Neural crest cell (in vitro differentiated cells): ENCODE measurements at regions not wholly inside any gene's neighbourhood (a gene's known extent, or its start where the extent isn't known, plus 50 kb on each side); places are given as distances from the start of the nearest gene placed in this dataset.

Source experiments
- DNase-seq: peaks from one replicate; pipeline ENCODE4 v3.0.0; 2021; ENCODE audit warnings: low read depth, mixed read lengths, low spot score
- H3K27ac Mint-ChIP-seq: one replicate; pipeline ENCODE4 v1.8.0; 2021; ENCODE audit warnings: mild to moderate bottlenecking, mixed read lengths; ENCODE audit not compliant: unreplicated experiment
- H3K27me3 Mint-ChIP-seq: 2 replicates; pipeline ENCODE4 v1.8.0; 2021; ENCODE audit warnings: low read depth, mild to moderate bottlenecking, mixed read lengths
- H3K36me3 Mint-ChIP-seq: 2 replicates; pipeline ENCODE4 v1.8.0; 2021; ENCODE audit warnings: low read depth, mild to moderate bottlenecking, mixed read lengths
- H3K4me1 Mint-ChIP-seq: 2 replicates; pipeline ENCODE4 v1.8.0; 2021; ENCODE audit warnings: mixed read lengths
- H3K4me3 Mint-ChIP-seq: one replicate; pipeline ENCODE4 v1.8.0; 2021; ENCODE audit warnings: mild to moderate bottlenecking, mixed read lengths
- H3K9me3 Mint-ChIP-seq: 2 replicates; pipeline ENCODE4 v1.8.0; 2021; ENCODE audit warnings: mixed read lengths
- TF ChIP-seq, protein P1 (sequence below): fragments of 200-600 bp; sonication (generic); conservative IDR thresholded peaks from 2 replicates; pipeline ENCODE4 v1.5.0; 2021; ENCODE audit warnings: antibody characterized with exemption, mild to moderate bottlenecking

- Mint-ChIP-seq H3K27me3 (no peaks in the 10 kb centered on the region), H3K4me1 (no peaks in the 10 kb centered on the region), H3K4me3 (no peak overlapping the region), H3K27ac (no peak overlapping the region), H3K9me3 (peaks cover 10% of the 10 kb centered on the region), H3K36me3 (no peaks in the 10 kb centered on the region)
- no peak for DNase-seq
- TF ChIP-seq, protein P1, sequence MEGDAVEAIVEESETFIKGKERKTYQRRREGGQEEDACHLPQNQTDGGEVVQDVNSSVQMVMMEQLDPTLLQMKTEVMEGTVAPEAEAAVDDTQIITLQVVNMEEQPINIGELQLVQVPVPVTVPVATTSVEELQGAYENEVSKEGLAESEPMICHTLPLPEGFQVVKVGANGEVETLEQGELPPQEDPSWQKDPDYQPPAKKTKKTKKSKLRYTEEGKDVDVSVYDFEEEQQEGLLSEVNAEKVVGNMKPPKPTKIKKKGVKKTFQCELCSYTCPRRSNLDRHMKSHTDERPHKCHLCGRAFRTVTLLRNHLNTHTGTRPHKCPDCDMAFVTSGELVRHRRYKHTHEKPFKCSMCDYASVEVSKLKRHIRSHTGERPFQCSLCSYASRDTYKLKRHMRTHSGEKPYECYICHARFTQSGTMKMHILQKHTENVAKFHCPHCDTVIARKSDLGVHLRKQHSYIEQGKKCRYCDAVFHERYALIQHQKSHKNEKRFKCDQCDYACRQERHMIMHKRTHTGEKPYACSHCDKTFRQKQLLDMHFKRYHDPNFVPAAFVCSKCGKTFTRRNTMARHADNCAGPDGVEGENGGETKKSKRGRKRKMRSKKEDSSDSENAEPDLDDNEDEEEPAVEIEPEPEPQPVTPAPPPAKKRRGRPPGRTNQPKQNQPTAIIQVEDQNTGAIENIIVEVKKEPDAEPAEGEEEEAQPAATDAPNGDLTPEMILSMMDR, result no peak
Observed at GRCh38 chr10:62479523-62479922, 105.4 kb downstream of the ZNF365 start.

GRCh38 chr10:62480196-62480595 lies 106.0 kb downstream of the ZNF365 start:
- H3K9me3 Mint-ChIP-seq, result peaks cover 7% of the 10 kb centered on the region
- no peak for DNase-seq
- H3K4me1 Mint-ChIP-seq, result no peaks in the 10 kb centered on the region
- H3K27ac Mint-ChIP-seq, result no peak overlapping the region
- TF ChIP-seq, protein P1, result no peak
- H3K36me3 Mint-ChIP-seq, result no peaks in the 10 kb centered on the region
- no peak overlapping the region for H3K4me3 Mint-ChIP-seq
- no peaks in the 10 kb centered on the region for H3K27me3 Mint-ChIP-seq

DNA sequence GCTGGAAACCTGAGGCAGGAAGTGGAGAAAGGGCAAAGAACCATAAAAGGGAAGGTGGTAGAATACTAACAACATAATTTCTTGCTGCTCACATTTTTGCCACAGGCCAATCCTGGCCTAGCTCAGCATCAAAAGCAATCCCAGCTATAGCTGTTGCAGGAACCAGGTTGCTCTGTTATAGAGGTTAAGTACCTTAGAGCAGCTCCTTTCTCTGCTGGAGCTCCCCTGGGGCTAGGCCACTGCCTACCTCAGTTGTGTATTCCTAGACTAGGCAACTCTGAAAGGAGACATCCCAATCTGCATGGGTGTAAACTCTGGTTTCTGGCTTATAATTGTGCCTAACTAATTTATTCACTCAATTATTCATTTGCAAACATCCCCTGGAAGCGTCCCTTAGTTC lies 108.4 kb downstream of the ZNF365 start:
- Mint-ChIP-seq H3K4me1 (no peaks in the 10 kb centered on the region), H3K9me3 (no peaks in the 10 kb centered on the region), H3K4me3 (no peak overlapping the region), H3K27me3 (no peaks in the 10 kb centered on the region), H3K27ac (no peak overlapping the region), H3K36me3 (no peaks in the 10 kb centered on the region)
- TF ChIP-seq, protein P1, result no peak
- DNase-seq, result no peak

DNA sequence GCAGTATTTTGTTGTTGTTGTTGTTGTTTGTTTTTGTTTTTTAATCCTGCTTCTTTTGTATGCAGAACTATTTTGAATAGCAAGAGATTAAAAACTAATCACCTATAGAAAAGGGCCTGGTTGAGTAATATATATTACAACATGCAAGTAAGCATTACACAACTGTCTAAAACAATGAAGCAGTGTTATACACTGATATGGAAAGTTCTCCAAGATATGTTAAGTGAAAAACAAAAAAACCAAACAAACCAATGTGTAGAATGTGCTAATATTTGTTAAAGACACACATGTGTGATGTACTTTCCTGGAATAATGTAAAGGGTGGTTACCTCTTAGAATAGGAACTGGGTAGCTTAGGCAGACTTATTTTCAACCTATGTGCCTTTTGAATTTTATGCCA lies 117.4 kb downstream of the ZNF365 start:
- TF ChIP-seq, protein P1, result no peak
- no peak overlapping the region for H3K4me3 Mint-ChIP-seq
- H3K27me3 Mint-ChIP-seq, result no peaks in the 10 kb centered on the region
- H3K27ac Mint-ChIP-seq, result no peak overlapping the region
- no peaks in the 10 kb centered on the region for H3K36me3 Mint-ChIP-seq
- H3K4me1 Mint-ChIP-seq, result no peaks in the 10 kb centered on the region
- no peaks in the 10 kb centered on the region for H3K9me3 Mint-ChIP-seq
- no peak for DNase-seq

DNA sequence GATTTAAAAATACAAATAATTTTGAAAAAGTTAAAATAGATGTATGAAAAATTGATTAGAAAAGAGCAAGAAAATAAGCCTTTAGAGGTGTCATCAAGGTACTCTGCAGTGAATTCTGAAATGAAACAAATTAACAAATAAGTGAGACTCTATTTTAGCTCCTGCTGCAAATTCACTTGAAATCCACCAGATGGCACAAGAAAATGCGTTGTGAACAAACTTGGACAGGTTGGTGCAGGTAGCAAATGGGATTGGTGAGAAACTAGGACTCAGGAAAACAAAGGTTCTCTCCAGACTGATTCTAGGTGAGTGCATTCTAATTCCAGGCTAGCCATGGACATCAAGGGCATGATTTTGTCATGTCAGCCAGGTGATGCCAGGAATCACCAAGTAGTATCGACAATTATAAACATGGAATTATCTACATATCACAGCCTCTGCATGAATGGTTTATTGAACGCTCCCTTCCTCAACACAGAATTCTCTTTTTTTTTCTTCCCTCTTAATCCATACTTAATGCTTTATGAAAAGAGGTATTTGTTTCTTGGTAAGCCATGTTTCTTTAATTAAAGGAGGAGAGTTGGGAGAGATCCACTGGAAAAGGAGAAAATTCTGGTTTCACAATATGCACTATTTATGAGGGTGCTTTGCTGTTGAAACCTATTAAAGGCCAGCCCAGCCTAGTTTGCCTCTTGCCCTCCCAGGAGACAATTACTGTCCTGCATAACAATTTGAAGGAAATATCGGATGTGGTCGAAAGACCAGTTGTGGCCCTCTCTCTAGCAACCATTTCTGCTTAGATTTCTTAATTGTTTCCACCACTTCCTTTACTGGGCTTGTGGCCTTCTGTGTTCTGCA lies 118.1 kb downstream of the ZNF365 start:
- no peaks in the 10 kb centered on the region for H3K27me3 Mint-ChIP-seq
- H3K4me1 Mint-ChIP-seq, result no peaks in the 10 kb centered on the region
- TF ChIP-seq, protein P1, result peak; percentile 67
- no peak overlapping the region for H3K27ac Mint-ChIP-seq
- no peak overlapping the region for H3K4me3 Mint-ChIP-seq
- DNase-seq, result no peak
- H3K36me3 Mint-ChIP-seq, result no peaks in the 10 kb centered on the region
- no peaks in the 10 kb centered on the region for H3K9me3 Mint-ChIP-seq
